NOMO-1 treated with DMSO at 0.1 percent for 48 hours (cell line): ENCODE measurements at regions not wholly inside any gene's neighbourhood (a gene's known extent, or its start where the extent isn't known, plus 50 kb on each side); places are given as distances from the start of the nearest gene placed in this dataset.

Experiments
- DNase-seq: peaks from one replicate; lab custom pipeline; 2025; ENCODE audit not compliant: unreplicated experiment; lab: John Stamatoyannopoulos, UW

- DNase-seq = no peak
Measured at GRCh38 chr7:10100572-10100971, 873.1 kb upstream of the PHF14 start.

- no peak for DNase-seq
Measured at GRCh38 chr7:10101351-10101750, 872.3 kb upstream of the PHF14 start.

GRCh38 chr7:10104292-10104691 lies 869.4 kb upstream of the PHF14 start:
- no peak for DNase-seq

- DNase-seq = no peak
Measured at GRCh38 chr7:10106609-10107008, 867.1 kb upstream of the PHF14 start.

GRCh38 chr7:10116511-10116910 lies 857.2 kb upstream of the PHF14 start:
- DNase-seq = no peak

GRCh38 chr7:10117815-10118214 lies 855.9 kb upstream of the PHF14 start:
- no peak for DNase-seq

- DNase-seq = no peak
Measured at GRCh38 chr7:10120936-10121335, 852.7 kb upstream of the PHF14 start.

GRCh38 chr7:10121631-10122030 lies 852.0 kb upstream of the PHF14 start:
- DNase-seq = no peak

- DNase-seq = no peak
Measured at GRCh38 chr7:10122551-10123100, 851.0 kb upstream of the PHF14 start.

GRCh38 chr7:10128748-10129147 lies 844.9 kb upstream of the PHF14 start:
- DNase-seq = no peak

GRCh38 chr7:10138087-10138854 lies 835.4 kb upstream of the PHF14 start:
- no peak for DNase-seq

- no peak for DNase-seq
Measured at GRCh38 chr7:10146271-10146670, 827.4 kb upstream of the PHF14 start.

- no peak for DNase-seq
Measured at GRCh38 chr7:10156972-10157371, 816.7 kb upstream of the PHF14 start.

- no peak for DNase-seq
Measured at GRCh38 chr7:10181996-10182395, 791.7 kb upstream of the PHF14 start.

GRCh38 chr7:10192074-10192473 lies 781.6 kb upstream of the PHF14 start:
- no peak for DNase-seq

GRCh38 chr7:10205696-10206095 lies 768.0 kb upstream of the PHF14 start:
- DNase-seq = no peak

GRCh38 chr7:10210000-10210399 lies 763.7 kb upstream of the PHF14 start:
- no peak for DNase-seq

GRCh38 chr7:10211016-10211415 lies 762.7 kb upstream of the PHF14 start:
- DNase-seq = no peak

- DNase-seq = no peak
Measured at GRCh38 chr7:10211861-10212260, 761.8 kb upstream of the PHF14 start.

- no peak for DNase-seq
Measured at GRCh38 chr7:10212649-10213048, 761.0 kb upstream of the PHF14 start.

- DNase-seq = no peak
Measured at GRCh38 chr7:10216462-10216861, 757.2 kb upstream of the PHF14 start.

- DNase-seq = no peak
Measured at GRCh38 chr7:10221084-10221483, 752.6 kb upstream of the PHF14 start.

- DNase-seq = no peak
Measured at GRCh38 chr7:10222976-10223375, 750.7 kb upstream of the PHF14 start.
